GM18868 (cell line): ENCODE measurements at regions not wholly inside any gene's neighbourhood (a gene's known extent, or its start where the extent isn't known, plus 50 kb on each side); places are given as distances from the start of the nearest gene placed in this dataset.
A peak's percentile ranks its signal among the peaks of the same experiment; 100 is the strongest.
"Not testable (repeated sequence)": the region's sequence is repeated elsewhere in the genome, so short reads cannot be mapped to it uniquely, and the experiment has no call there.

Experiments
- ATAC-seq: cut with Tn5 transposase; IDR thresholded peaks from one replicate; pipeline ENCODE4 v1.9.1; 2021; ENCODE audit warnings: mild to moderate bottlenecking, moderate library complexity; ENCODE audit not compliant: unreplicated experiment

- no peak for ATAC-seq
Observed at GRCh38 chr12:42892702-42893551, 303.4 kb upstream of the PRICKLE1 start.

DNA sequence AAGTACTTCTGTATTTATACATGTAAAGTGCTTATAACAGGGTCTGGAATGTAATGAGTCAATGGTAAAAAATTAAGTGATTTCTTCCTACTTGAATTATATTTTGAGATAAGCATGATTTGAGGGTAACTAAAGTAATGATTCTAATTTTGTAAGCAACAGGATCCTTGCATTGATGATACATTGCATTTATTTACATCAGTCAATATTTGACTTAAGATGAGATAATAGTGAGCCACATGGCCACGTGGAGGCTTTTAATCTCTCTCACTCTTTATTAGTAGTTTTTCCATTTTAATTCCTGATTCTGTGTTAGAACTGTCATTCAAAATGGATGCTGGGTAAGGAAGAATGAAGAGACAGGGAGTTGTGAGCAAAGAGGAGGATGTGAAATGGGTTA, 298.1 kb upstream of the PRICKLE1 start:
- ATAC-seq, result no peak

DNA sequence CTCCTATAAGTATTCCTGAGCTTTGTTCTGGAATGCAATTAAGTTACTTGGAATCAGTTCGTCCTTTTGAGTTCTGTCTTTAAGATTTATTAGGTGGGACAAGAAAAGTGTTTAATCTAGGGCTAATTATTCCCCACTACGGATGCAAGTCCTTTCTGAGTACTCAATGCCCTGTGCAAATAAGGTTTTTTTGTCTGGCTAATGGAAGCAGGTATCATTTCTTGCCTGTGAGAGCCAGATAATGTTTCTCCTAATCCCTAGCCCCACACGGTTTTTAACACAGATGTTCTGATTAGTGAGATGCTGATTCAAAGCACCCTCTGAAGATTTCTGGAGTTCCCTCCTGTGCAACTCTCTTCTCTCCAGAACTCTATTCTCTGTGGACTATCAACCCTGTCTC, 296.6 kb upstream of the PRICKLE1 start:
- ATAC-seq, result no peak

DNA sequence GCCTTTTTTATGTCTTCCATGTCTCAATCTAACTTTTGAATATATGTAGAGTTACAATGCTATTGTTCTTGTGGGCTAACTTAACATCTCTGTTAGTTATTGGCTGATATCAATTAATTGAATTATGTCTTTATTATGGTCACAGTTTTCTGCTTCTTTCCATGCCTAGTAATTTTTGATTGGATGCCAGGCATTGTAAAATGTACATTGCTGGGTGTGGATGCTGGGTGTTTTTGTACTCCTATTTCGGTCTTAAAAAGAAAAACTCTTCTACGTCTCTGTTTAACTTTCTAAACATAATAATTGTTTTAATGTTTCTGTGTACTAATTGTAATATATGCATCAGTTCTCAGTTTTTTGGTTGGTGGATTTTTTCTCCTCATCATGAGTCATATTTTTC, 296.1 kb upstream of the PRICKLE1 start:
- no peak for ATAC-seq

DNA sequence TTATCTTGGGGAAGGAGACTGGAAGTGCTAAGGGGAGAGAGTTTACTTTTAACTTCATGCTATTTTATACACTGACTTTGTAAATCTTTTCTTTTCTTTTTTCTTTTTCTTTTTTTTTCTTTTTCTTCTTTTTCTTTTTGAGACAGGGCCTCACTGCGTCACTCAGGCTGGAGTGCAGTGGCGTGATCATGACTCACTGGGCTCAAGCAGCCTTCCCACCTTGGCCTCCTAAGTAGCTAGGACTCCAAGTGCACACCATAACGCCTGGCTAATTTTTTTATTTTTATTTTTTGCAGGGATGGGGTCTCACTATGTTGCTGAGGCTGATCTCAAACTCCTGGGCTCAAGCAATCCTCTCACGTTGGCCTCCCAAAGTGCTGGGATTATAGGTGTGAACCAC, 294.6 kb upstream of the PRICKLE1 start:
- no peak for ATAC-seq

DNA sequence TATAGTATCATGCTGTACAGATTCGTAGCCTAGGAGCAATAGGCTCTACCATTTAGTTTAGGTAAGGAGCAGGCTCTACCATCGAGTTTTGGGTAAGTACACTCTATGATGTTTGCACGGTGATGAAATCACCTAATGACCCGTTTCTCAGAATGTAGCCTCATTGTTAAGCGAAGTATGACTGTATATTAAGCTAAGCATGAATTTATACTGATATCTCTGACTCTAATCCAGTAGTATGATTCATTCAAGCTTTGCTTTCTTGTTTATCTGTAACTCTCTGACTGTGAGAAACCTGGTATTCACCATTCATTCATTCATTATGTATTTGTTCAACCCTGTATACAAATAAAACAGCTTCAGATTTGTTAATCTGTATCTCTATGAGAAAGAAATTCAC, 283.9 kb upstream of the PRICKLE1 start:
- ATAC-seq, result no peak

DNA sequence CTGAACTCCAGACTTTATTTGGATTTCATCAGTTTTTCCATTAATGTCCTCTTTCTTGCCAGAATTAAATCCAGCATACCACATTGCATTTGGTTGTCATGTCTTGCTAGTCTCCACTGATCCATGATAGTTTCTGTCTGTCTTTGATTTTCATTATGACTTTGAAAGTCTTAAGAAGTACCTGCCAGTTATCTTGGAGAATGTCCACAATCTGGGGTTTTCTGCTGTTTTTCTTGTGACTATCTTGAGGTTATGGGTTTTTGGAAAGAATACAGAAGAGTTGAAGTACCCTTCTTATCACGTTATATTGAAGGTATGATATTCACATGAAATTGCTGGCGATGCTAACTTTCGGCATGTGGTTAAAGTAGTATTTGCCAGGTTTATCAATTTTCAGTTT, 282.3 kb upstream of the PRICKLE1 start:
- ATAC-seq, result peak; percentile 42

GRCh38 chr12:42868291-42868690, 278.7 kb upstream of the PRICKLE1 start:
- ATAC-seq, result no peak

DNA sequence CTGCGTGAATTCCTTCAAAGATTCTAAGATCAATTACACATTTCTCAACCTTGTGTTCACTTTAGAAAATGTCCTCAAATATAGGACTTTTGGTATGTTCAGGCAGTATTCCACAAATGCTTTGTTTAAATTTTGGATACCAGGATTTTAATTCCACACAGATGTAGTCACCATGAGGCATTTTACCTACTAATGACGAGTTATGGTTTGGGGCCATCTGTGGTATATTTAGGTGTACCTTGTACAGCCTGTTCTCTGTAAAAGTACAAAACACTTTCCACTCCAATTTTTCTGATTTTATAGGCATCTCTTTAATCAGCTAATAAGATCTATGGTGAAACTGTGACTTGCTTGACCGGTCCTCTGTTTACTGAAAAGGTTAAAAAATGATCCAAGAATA, 275.7 kb upstream of the PRICKLE1 start:
- no peak for ATAC-seq

DNA sequence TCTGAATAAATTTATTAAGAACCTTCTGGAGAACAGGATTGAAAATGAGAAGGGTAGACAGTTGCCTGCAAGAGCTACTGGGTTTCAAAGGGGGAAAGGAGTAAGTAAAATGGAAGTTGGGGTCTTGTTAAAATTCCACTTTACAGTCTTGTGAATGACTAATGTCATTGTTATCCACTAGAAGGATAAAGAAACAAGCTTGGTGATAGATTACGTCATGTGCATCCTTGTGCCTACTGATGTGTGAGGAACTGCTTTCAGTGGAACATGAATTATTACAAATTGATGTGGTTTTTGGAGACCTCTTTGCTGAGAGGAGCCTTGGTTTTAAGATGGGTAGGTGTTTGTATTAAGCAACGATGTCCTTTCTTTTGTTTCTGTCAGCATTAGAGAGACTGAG, 272.5 kb upstream of the PRICKLE1 start:
- ATAC-seq, result no peak

GRCh38 chr12:42860331-42860730, 270.8 kb upstream of the PRICKLE1 start:
- not testable (repeated sequence) for ATAC-seq

- ATAC-seq, result no peak
Observed at GRCh38 chr12:42859612-42860011, 270.1 kb upstream of the PRICKLE1 start.

- ATAC-seq, result no peak
Observed at GRCh38 chr12:42857106-42857505, 267.6 kb upstream of the PRICKLE1 start.

DNA sequence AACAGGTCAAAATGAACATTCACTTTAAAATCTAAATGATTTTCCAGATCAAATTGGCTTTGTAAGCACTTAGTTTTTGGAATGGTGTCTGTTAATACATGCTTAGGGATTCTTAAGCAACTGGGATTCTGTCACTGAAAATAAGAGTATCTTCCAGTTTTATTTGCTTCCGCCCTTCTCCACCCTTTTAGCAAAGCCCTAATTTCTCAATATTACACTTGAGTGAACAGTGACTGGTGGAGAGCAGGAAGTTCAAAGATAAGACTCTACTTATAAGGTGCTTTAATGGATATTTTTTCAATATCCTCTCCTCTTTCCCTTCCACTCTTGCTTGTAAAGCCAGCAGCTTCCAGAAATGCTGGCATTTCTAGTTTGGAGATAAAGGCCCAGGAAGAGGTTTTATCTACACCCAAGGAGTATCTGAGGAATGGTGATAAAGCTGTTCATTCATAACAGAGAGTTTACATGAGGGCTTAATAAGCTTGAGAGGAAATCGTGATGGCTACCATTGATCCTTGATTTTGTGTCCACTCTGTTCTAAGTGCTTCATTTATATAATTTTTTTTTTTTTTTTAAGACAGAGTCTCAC, 265.9 kb upstream of the PRICKLE1 start:
- no peak for ATAC-seq

- ATAC-seq, result no peak
Observed at GRCh38 chr12:42854826-42855225, 265.3 kb upstream of the PRICKLE1 start.

DNA sequence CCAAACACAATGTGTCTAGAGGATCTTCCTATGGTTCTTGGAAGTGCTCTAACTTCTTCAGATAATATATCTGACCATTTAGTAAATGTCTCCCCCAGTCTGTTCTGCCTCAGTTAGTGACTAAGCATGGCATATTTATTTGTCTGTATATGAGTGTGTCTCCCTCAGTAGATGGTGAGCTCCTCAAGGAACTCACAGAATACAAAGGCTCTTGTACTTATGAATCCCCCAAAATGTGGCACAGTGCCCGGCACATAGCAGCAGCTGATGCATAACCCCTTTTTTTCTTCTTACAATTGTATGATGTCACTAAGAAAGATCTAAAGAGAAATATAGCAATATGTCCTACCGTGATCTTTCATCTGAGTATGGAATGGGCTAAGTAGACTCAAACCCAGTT, 264.7 kb upstream of the PRICKLE1 start:
- ATAC-seq, result no peak

GRCh38 chr12:42853370-42854140, 264.0 kb upstream of the PRICKLE1 start:
- no peak for ATAC-seq

- ATAC-seq, result no peak
Observed at GRCh38 chr12:42846782-42847181, 257.2 kb upstream of the PRICKLE1 start.

- ATAC-seq, result no peak
Observed at GRCh38 chr12:42834062-42834461, 244.5 kb upstream of the PRICKLE1 start.

GRCh38 chr12:42828836-42829235, 239.3 kb upstream of the PRICKLE1 start:
- no peak for ATAC-seq

DNA sequence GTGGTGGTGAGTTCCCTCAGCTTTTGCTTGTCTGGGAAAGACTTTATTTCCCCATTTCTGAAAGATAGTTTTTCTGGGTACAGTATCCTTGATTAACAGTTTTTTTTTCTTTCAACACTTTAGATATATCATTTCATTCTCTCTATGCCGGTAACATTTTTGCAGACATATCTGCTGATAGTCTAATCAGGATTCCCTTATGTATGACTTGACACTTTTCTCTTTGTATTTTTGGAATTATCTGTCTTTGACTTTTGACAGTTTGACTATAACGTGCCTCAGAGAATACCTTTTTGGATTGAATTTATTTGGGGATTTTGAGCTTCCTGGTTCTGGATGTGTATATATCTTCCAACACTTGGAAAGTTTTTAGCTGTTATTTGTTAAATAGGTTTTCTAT, 234.8 kb upstream of the PRICKLE1 start:
- no peak for ATAC-seq

- ATAC-seq, result no peak
Observed at GRCh38 chr12:42823679-42824078, 234.1 kb upstream of the PRICKLE1 start.
